ENCODE measurements at regions not wholly inside any gene's neighbourhood (a gene's known extent, or its start where the extent isn't known, plus 50 kb on each side); places are given as distances from the start of the nearest gene placed in this dataset.

DNA sequence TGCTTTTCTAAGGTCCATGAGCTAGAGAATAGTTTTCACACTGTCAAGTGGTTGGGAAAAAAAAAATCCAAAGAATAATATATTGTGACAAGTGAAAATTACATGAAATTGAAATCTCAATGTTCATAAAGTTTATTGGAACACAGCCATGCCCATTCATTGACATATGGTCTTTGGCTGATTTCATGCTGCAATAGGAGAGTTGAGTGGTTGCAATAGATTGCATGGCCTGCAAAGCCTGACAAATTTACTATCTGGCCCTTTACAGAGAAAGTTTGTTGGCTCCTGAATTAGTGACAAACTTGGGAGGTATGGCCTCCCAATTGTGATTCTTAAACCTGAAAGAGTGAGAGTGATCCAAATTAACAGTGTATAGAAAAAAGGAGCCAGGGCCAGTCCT lies 115.5 kb upstream of the FAM9C start:
- TF ChIP-seq, protein P1, sequence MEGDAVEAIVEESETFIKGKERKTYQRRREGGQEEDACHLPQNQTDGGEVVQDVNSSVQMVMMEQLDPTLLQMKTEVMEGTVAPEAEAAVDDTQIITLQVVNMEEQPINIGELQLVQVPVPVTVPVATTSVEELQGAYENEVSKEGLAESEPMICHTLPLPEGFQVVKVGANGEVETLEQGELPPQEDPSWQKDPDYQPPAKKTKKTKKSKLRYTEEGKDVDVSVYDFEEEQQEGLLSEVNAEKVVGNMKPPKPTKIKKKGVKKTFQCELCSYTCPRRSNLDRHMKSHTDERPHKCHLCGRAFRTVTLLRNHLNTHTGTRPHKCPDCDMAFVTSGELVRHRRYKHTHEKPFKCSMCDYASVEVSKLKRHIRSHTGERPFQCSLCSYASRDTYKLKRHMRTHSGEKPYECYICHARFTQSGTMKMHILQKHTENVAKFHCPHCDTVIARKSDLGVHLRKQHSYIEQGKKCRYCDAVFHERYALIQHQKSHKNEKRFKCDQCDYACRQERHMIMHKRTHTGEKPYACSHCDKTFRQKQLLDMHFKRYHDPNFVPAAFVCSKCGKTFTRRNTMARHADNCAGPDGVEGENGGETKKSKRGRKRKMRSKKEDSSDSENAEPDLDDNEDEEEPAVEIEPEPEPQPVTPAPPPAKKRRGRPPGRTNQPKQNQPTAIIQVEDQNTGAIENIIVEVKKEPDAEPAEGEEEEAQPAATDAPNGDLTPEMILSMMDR (IDR thresholded peaks at IDR 0.05; ENCODE audit: low read depth, low read length) = no peak
- no peak for TF ChIP-seq EZH2phosphoT487 (IDR thresholded peaks at IDR 0.05; ENCODE audit: low read depth)
